ENCODE measurements at regions not wholly inside any gene's neighbourhood (a gene's known extent, or its start where the extent isn't known, plus 50 kb on each side); places are given as distances from the start of the nearest gene placed in this dataset.

GRCh38 chr2:8569332-8569930 lies 112.4 kb upstream of the ID2 start:
- ATAC-seq (no peak), DNase-seq (ENCODE audit: low read depth in 1 of 2, low spot score in 1 of 2) (no peak), FAIRE-seq (no peak)
- Histone ChIP-seq H3K9me3 (no peaks in the 10 kb centered on the region), H3K4me2 (no peak overlapping the region), H3K4me3 (no peak overlapping the region), H3K27ac (no peak overlapping the region), H3K4me1 (peaks cover 15% of the 10 kb centered on the region)
- ChIA-PET CTCF (no interaction called here), POLR2A (no interaction called here)
- TF ChIP-seq TP53 (CRISPR knock-in tag; IDR thresholded peaks at IDR 0.05) (no peak), MAX (IDR thresholded peaks at IDR 0.05) (no peak), ZSCAN20 (CRISPR knock-in tag; IDR thresholded peaks at IDR 0.05) (no peak), JUNB (IDR thresholded peaks at IDR 0.05) (no peak), E2F6 (IDR thresholded peaks at IDR 0.05; ENCODE audit: borderline replicate concordance, low read depth) (no peak), ZNF302 (CRISPR knock-in tag; IDR thresholded peaks at IDR 0.05) (no peak), CHD2 (IDR thresholded peaks at IDR 0.05; ENCODE audit: low read length, partially characterized antibody) (no peak), PHF8 (IDR thresholded peaks at IDR 0.05; ENCODE audit: borderline replicate concordance, low read depth) (no peak), NFE2L2 (conservative IDR thresholded peaks at IDR 0.05; ENCODE audit: low read length) (no peak), ZC3H11A (IDR thresholded peaks at IDR 0.05) (no peak), POLR2AphosphoS2 (conservative IDR thresholded peaks at IDR 0.05; ENCODE audit: low read length) (no peak), HEYL (CRISPR knock-in tag; IDR thresholded peaks at IDR 0.05) (no peak), RCOR1 (IDR thresholded peaks at IDR 0.05; ENCODE audit: low read depth, low read length) (no peak), BCL3 (IDR thresholded peaks at IDR 0.05) (no peak), ESRRA (IDR thresholded peaks at IDR 0.05; ENCODE audit: borderline replicate concordance, low read length) (no peak), CBX8 (IDR thresholded peaks at IDR 0.05) (no peak), BHLHE40 (IDR thresholded peaks at IDR 0.05; ENCODE audit: low read depth, low read length) (no peak)
- 76% methylated on average over 11 of the region's 11 CpGs for WGBS (ENCODE audit: missing lambda C conversion rate)

GRCh38 chr2:8570637-8571036 lies 111.2 kb upstream of the ID2 start:
- DNase-seq (ENCODE audit: low read depth in 1 of 2, low spot score in 1 of 2) (no peak), ATAC-seq (no peak), FAIRE-seq (no peak)
- no peaks in the 10 kb centered on the region for H3K9me3 ChIP-seq
- no peak for TF ChIP-seq CEBPB (IDR thresholded peaks at IDR 0.05)
- TF ChIP-seq NPAS2 (CRISPR knock-in tag; IDR thresholded peaks at IDR 0.05; ENCODE audit: borderline replicate concordance): no peak
- TF ChIP-seq CBX8 (IDR thresholded peaks at IDR 0.05): no peak
- TF ChIP-seq HDAC2 (IDR thresholded peaks at IDR 0.05): no peak
- no peak for TF ChIP-seq KDM5A (IDR thresholded peaks at IDR 0.05)
- no peak for TF ChIP-seq ZSCAN20 (CRISPR knock-in tag; IDR thresholded peaks at IDR 0.05)
- no peak for TF ChIP-seq CHD2 (IDR thresholded peaks at IDR 0.05; ENCODE audit: low read length, partially characterized antibody)
- TF ChIP-seq E2F6 (IDR thresholded peaks at IDR 0.05; ENCODE audit: borderline replicate concordance, low read depth): no peak
- no peak for TF ChIP-seq HOXB5 (CRISPR knock-in tag; IDR thresholded peaks at IDR 0.05)
- no peak for TF ChIP-seq USF2 (IDR thresholded peaks at IDR 0.05)
- TF ChIP-seq KDM1A (IDR thresholded peaks at IDR 0.05; ENCODE audit: low read depth): no peak
- H3K4me3 ChIP-seq: no peak overlapping the region
- ChIA-PET CTCF (interaction anchor here (1.2 kb wide), 1 partner anchor 35 kb away, joined by 3 read pairs; no protein-coding TSS in a partner anchor), POLR2A (no interaction called here)
- no peak overlapping the region for H3K27ac ChIP-seq
- 88% methylated on average over 13 of the region's 14 CpGs for whole genome bisulfite sequencing (ENCODE audit: missing lambda C conversion rate)
- H3K4me1 ChIP-seq: peaks cover 23% of the 10 kb centered on the region
- no peak overlapping the region for H3K4me2 ChIP-seq
